Activated CD8-positive, alpha-beta T cell treated with anti-CD3 and anti-CD28 coated beads for 36 hours (primary cell): ENCODE measurements at regions not wholly inside any gene's neighbourhood (a gene's known extent, or its start where the extent isn't known, plus 50 kb on each side); places are given as distances from the start of the nearest gene placed in this dataset.

ENCODE experiments used
- ATAC-seq: fragments of 200-7000 bp; cut with Tn5 transposase; one replicate; pipeline ENCODE4 v1.10.0; 2021; ENCODE audit warnings: mild to moderate bottlenecking, moderate library complexity
- CTCF ChIA-PET: fragments of 350-600 bp; sonication (Branson Sonifier 250); formaldehyde crosslinking; loops from one replicate; lab custom pipeline; 2021; ENCODE audit warnings: antibody characterized with exemption; lab: Charles Lee
- POLR2A ChIA-PET: fragments of 350-600 bp; sonication (Branson Sonifier 250); formaldehyde crosslinking; loops from one replicate; lab custom pipeline; 2021; ENCODE audit warnings: antibody characterized with exemption; lab: Charles Lee
- DNase-seq: peaks from one replicate; pipeline ENCODE4 v3.0.0-alpha.2; 2020
- H3K27ac Mint-ChIP-seq: one replicate; pipeline ENCODE4 v1.8.0; 2021; ENCODE audit warnings: mild to moderate bottlenecking, mixed read lengths
- H3K27me3 Mint-ChIP-seq: one replicate; pipeline ENCODE4 v1.8.0; 2021; ENCODE audit warnings: mixed read lengths
- H3K36me3 Mint-ChIP-seq: one replicate; pipeline ENCODE4 v1.8.0; 2021; ENCODE audit warnings: low read depth, mixed read lengths
- H3K4me1 Mint-ChIP-seq: one replicate; pipeline ENCODE4 v1.8.0; 2021; ENCODE audit warnings: low read depth, mixed read lengths
- H3K4me3 Mint-ChIP-seq: one replicate; pipeline ENCODE4 v1.8.0; 2021; ENCODE audit warnings: mild to moderate bottlenecking, moderate library complexity, mixed read lengths
- H3K9me3 Mint-ChIP-seq: one replicate; pipeline ENCODE4 v1.8.0; 2021; ENCODE audit warnings: mixed read lengths
- intact Hi-C: fragments of 100-400 bp; cut with micrococcal nuclease; formaldehyde crosslinking; loops from one replicate; pipeline ENCODE4 v1.10.0; 2022
- TF ChIP-seq, protein P1 (sequence below): fragments of 200-600 bp; IDR thresholded peaks from one replicate; pipeline ENCODE4 v1.8.0; 2022; ENCODE audit warnings: antibody characterized with exemption, mild to moderate bottlenecking

DNA sequence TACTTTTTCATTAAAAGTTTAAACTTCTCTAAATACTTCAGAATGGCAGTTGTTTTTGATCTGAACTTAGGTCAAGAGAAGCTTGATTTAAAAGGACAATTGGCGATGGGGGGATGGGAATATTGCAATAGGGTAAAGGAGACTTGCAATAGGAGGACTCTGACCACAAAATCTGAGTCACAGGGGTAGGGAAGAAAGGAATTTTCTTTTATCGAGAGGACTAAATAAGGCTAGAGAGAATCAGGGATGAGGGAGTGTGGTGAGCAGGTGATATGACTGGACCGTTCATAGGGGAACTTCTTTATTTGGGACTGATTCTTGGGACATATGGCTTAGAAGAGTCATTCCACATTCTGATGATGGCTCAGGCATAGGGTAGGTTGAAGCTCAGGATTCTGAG is 1260.2 kb downstream of the ADGRL3 start:
- H3K27ac Mint-ChIP-seq = no peak overlapping the region
- DNase-seq = no peak
- intact Hi-C loops = no loop called here
- CTCF ChIA-PET = no interaction called here
- POLR2A ChIA-PET = no interaction called here
- H3K27me3 Mint-ChIP-seq = no peaks in the 10 kb centered on the region
- no peak overlapping the region for H3K4me3 Mint-ChIP-seq
- TF ChIP-seq, protein P1, sequence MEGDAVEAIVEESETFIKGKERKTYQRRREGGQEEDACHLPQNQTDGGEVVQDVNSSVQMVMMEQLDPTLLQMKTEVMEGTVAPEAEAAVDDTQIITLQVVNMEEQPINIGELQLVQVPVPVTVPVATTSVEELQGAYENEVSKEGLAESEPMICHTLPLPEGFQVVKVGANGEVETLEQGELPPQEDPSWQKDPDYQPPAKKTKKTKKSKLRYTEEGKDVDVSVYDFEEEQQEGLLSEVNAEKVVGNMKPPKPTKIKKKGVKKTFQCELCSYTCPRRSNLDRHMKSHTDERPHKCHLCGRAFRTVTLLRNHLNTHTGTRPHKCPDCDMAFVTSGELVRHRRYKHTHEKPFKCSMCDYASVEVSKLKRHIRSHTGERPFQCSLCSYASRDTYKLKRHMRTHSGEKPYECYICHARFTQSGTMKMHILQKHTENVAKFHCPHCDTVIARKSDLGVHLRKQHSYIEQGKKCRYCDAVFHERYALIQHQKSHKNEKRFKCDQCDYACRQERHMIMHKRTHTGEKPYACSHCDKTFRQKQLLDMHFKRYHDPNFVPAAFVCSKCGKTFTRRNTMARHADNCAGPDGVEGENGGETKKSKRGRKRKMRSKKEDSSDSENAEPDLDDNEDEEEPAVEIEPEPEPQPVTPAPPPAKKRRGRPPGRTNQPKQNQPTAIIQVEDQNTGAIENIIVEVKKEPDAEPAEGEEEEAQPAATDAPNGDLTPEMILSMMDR = no peak
- H3K9me3 Mint-ChIP-seq = peaks cover 4% of the 10 kb centered on the region
- no peak for ATAC-seq
- H3K36me3 Mint-ChIP-seq = no peaks in the 10 kb centered on the region
- no peaks in the 10 kb centered on the region for H3K4me1 Mint-ChIP-seq

- Mint-ChIP-seq H3K27ac (no peak overlapping the region), H3K4me3 (no peak overlapping the region), H3K4me1 (no peaks in the 10 kb centered on the region), H3K36me3 (no peaks in the 10 kb centered on the region), H3K27me3 (no peaks in the 10 kb centered on the region), H3K9me3 (peaks cover 5% of the 10 kb centered on the region)
- ChIA-PET CTCF (no interaction called here), POLR2A (no interaction called here)
- TF ChIP-seq, protein P1 = no peak
- DNase-seq (no peak), ATAC-seq (no peak)
- intact Hi-C loops = no loop called here
These were observed 1257.2 kb downstream of the ADGRL3 start for GRCh38 chr4:62457356-62457755.

- POLR2A ChIA-PET = no interaction called here
- H3K9me3 Mint-ChIP-seq = peaks cover 5% of the 10 kb centered on the region
- H3K36me3 Mint-ChIP-seq = no peaks in the 10 kb centered on the region
- ATAC-seq = no peak
- H3K27ac Mint-ChIP-seq = no peak overlapping the region
- no peaks in the 10 kb centered on the region for H3K4me1 Mint-ChIP-seq
- no peak overlapping the region for H3K4me3 Mint-ChIP-seq
- CTCF ChIA-PET = no interaction called here
- intact Hi-C loops = no loop called here
- no peaks in the 10 kb centered on the region for H3K27me3 Mint-ChIP-seq
- TF ChIP-seq, protein P1 = no peak
- no peak for DNase-seq
These were observed 1255.7 kb downstream of the ADGRL3 start for GRCh38 chr4:62455871-62456270.

DNA sequence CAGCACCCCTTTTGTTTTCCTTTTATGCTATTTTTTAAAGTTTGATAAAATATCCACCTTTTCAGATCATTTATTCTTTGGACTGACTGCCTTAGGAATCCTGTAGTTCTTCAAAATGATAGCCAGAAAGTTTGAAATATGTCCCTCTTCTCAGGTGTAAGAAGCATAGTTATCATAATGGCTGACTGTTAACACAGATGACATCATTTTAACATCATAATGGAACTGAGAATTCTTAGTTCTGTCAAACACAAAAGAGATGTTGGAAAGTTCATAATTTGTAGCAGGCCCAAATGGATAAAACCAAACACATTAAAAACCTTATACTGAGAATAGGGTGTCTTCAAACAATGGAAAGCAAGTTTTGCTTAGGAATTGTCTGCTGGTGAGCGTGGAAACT is 1254.4 kb downstream of the ADGRL3 start:
- Mint-ChIP-seq H3K4me1 (no peaks in the 10 kb centered on the region), H3K36me3 (no peaks in the 10 kb centered on the region), H3K4me3 (no peak overlapping the region), H3K27me3 (no peaks in the 10 kb centered on the region), H3K27ac (no peak overlapping the region), H3K9me3 (peaks cover 5% of the 10 kb centered on the region)
- ATAC-seq (no peak), DNase-seq (no peak)
- CTCF ChIA-PET = no interaction called here
- TF ChIP-seq, protein P1 = no peak
- intact Hi-C loops = no loop called here
- POLR2A ChIA-PET = no interaction called here

GRCh38 chr4:62450740-62451139 is 1250.6 kb downstream of the ADGRL3 start:
- ChIA-PET CTCF (no interaction called here), POLR2A (no interaction called here)
- Mint-ChIP-seq H3K4me1 (no peaks in the 10 kb centered on the region), H3K4me3 (no peak overlapping the region), H3K27me3 (no peaks in the 10 kb centered on the region), H3K36me3 (no peaks in the 10 kb centered on the region), H3K27ac (no peak overlapping the region), H3K9me3 (peaks cover 5% of the 10 kb centered on the region)
- intact Hi-C loops = no loop called here
- DNase-seq (no peak), ATAC-seq (no peak)
- TF ChIP-seq, protein P1 = no peak
